ENCODE measurements at regions not wholly inside any gene's neighbourhood (a gene's known extent, or its start where the extent isn't known, plus 50 kb on each side); places are given as distances from the start of the nearest gene placed in this dataset.

GRCh38 chr6:126553854-126554253 lies 213.9 kb downstream of the CENPW start (continued):
- TF ChIP-seq CEBPZ (IDR thresholded peaks at IDR 0.05; ENCODE audit: low read depth, low read length) (no peak), WRNIP1 (IDR thresholded peaks at IDR 0.05; ENCODE audit: borderline replicate concordance, low read depth, low read length) (no peak), SMAD5 (IDR thresholded peaks at IDR 0.05; ENCODE audit: low read depth) (no peak), NR2C2 (IDR thresholded peaks at IDR 0.05; ENCODE audit: borderline replicate concordance, control insufficient read depth, insufficient read length, low read depth) (no peak)

DNA sequence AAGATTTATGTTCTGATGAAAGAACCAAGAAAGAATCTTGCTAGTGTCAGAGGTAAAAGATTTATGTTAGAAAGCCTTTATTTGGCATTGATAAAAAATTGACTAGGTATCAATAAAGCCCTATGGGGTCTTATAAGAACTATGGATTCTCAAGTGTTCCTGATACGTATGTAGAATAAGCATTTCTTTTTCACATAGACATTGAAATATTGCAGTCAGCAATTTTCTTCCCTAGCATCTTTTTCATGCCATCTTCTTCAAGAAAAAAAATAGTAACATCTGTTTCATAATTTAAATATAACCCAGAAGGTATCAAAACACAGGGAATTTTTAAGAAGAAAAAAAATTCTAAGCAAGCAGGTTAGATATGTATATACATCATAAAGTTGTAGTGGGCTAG lies 230.6 kb downstream of the CENPW start:
- intact Hi-C loops (cut with micrococcal nuclease; ENCODE audit: unreplicated experiment) (no loop called here), in situ Hi-C loops (cut with MboI) (no loop called here)
- BruUV-seq (replicated peaks), result no TSS peak
- no peaks in the 10 kb centered on the region for H3K27me3 ChIP-seq (replicated peaks in 1 of 2; ENCODE audit: control insufficient read depth in 2 of 2, insufficient read depth in 2 of 2, low read length in 1 of 2)
- H3K9ac ChIP-seq (ENCODE audit: control insufficient read depth, insufficient read depth, low read length), result no peak overlapping the region
- no peak for ATAC-seq
- H3K79me2 ChIP-seq (ENCODE audit: control insufficient read depth, insufficient read depth, low read length), result no peaks in the 10 kb centered on the region
- H3K9me3 ChIP-seq (replicated peaks; ENCODE audit: control insufficient read depth, insufficient read depth, low read length), result no peaks in the 10 kb centered on the region
- no peak overlapping the region for H2AFZ ChIP-seq (ENCODE audit: control insufficient read depth, low read depth, low read length)
- H3K36me3 ChIP-seq (ENCODE audit: control insufficient read depth in 2 of 2, insufficient read depth in 2 of 2, low read length in 1 of 2), result no peaks in the 10 kb centered on the region
- H3K4me2 ChIP-seq (ENCODE audit: control insufficient read depth, insufficient read depth), result no peak overlapping the region
- H3K4me3 ChIP-seq, result no peak overlapping the region
- H3K27ac ChIP-seq (ENCODE audit: control insufficient read depth, insufficient read depth), result no peak overlapping the region
- DNase-seq (ENCODE audit: low read depth, low spot score), result no peak
- TF ChIP-seq, protein P1, sequence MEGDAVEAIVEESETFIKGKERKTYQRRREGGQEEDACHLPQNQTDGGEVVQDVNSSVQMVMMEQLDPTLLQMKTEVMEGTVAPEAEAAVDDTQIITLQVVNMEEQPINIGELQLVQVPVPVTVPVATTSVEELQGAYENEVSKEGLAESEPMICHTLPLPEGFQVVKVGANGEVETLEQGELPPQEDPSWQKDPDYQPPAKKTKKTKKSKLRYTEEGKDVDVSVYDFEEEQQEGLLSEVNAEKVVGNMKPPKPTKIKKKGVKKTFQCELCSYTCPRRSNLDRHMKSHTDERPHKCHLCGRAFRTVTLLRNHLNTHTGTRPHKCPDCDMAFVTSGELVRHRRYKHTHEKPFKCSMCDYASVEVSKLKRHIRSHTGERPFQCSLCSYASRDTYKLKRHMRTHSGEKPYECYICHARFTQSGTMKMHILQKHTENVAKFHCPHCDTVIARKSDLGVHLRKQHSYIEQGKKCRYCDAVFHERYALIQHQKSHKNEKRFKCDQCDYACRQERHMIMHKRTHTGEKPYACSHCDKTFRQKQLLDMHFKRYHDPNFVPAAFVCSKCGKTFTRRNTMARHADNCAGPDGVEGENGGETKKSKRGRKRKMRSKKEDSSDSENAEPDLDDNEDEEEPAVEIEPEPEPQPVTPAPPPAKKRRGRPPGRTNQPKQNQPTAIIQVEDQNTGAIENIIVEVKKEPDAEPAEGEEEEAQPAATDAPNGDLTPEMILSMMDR (IDR thresholded peaks at IDR 0.05 in 2 of 3, conservative IDR thresholded peaks at IDR 0.05 in 1 of 3; ENCODE audit: control insufficient read depth in 2 of 3, extremely low read depth in 1 of 3, insufficient read depth in 1 of 3, low read depth in 3 of 3, low read length in 3 of 3), result no peak
- H4K20me1 ChIP-seq (ENCODE audit: control insufficient read depth, insufficient read depth), result no peaks in the 10 kb centered on the region
- ChIA-PET CTCF (no interaction called here), SMC1A (ENCODE audit: uncharacterized antibody, unreplicated experiment) (no interaction called here), POLR2A (no interaction called here), RAD21 (ENCODE audit: unreplicated experiment) (no interaction called here)
- 40% methylated on average over 1 of the region's 1 CpG for WGBS (ENCODE audit: insufficient coverage, insufficient replicate concordance, low lambda C conversion rate, missing lambda C conversion rate)
- H3K4me1 ChIP-seq (ENCODE audit: control insufficient read depth, insufficient read depth, low read length), result no peaks in the 10 kb centered on the region
- FAIRE-seq, result no peak

Measured in GM12878 (cell line).